Body of pancreas (tissue), 4 donors: ENCODE measurements at regions not wholly inside any gene's neighbourhood (a gene's known extent, or its start where the extent isn't known, plus 50 kb on each side); places are given as distances from the start of the nearest gene placed in this dataset.

Source experiments
- ATAC-seq: fragments of 150-250 bp; one replicate; pipeline ENCODE4 v1.9.1; 2016
- DNase-seq, 4 donors: peaks; one replicate each; pipeline ENCODE4 v3.0.0-alpha.2; 2019
- H3K27ac ChIP-seq, 4 donors: fragments of 200-600 bp; sonication (generic); 1 replicate in 3 of 4; 2 replicates in 1 of 4; pipeline versions ENCODE4 v1.5.1 to v1.6.1; 2016 to 2019; ENCODE audit warnings: mild to moderate bottlenecking in 1 of 4, mixed read lengths in 1 of 4, moderate library complexity in 1 of 4
- H3K27me3 ChIP-seq, 2 donors: fragments of 200-600 bp; sonication (generic); one replicate each; pipeline ENCODE4 v1.6.0; 2016; ENCODE audit warnings: mild to moderate bottlenecking in 1 of 2
- H3K36me3 ChIP-seq, 2 donors: fragments of 200-600 bp; sonication (generic); replicated peaks in 1 of 2; 2 replicates each; pipeline ENCODE4 v1.5.1; 2016; ENCODE audit warnings: low read depth in 2 of 2; ENCODE audit not compliant: insufficient read depth in 1 of 2
- H3K4me1 ChIP-seq: fragments of 200-600 bp; sonication (generic); one replicate; pipeline ENCODE4 v1.6.0; 2016
- H3K4me3 ChIP-seq, 2 donors: fragments of 200-600 bp; sonication (generic); 1 replicate in 1 of 2; 2 replicates in 1 of 2; pipeline ENCODE4 v1.5.1; 2016 to 2019
- H3K9me3 ChIP-seq, 3 donors: fragments of 200-600 bp; sonication (generic); 1 replicate in 2 of 3; 2 replicates in 1 of 3; pipeline ENCODE4 v1.5.1; 2016
- CTCF ChIP-seq, 7 experiments: fragments of 450-650 bp in 4 of 7; fragments of 200-600 bp in 3 of 7; sonication (generic) in 3 of 7; IDR thresholded peaks; one replicate each; pipeline ENCODE4 v1.5.1; 2016 to 2019; ENCODE audit warnings: antibody characterized with exemption in 7 of 7
- POLR2A ChIP-seq, 3 donors: fragments of 450-650 bp; IDR thresholded peaks; one replicate each; pipeline ENCODE4 v1.6.1; 2016; ENCODE audit warnings: antibody characterized with exemption in 3 of 3, mild to moderate bottlenecking in 2 of 3
- WGBS, 2 donors: methylation state at CpG; one replicate each; pipeline ENCODE4 v1.1.5; 2017; 5-methylcytosine and 5-hydroxymethylcytosine counted together
- intact Hi-C: fragments of 100-400 bp; cut with DNase I; formaldehyde crosslinking; loops from one replicate; pipeline ENCODE4 v1.15.1; 2023

GRCh38 chr6:213284-213683 lies 79.0 kb upstream of the DUSP22 start:
- no peak for TF ChIP-seq CTCF (IDR thresholded peaks at IDR 0.05)
- TF ChIP-seq POLR2A (IDR thresholded peaks at IDR 0.05): no peak
- no peak overlapping the region for H3K27ac ChIP-seq
- no peak for ATAC-seq

GRCh38 chr6:214428-214827 lies 77.9 kb upstream of the DUSP22 start:
- Histone ChIP-seq H3K4me3 (no peak overlapping the region), H3K27ac (no peak overlapping the region), H3K4me1 (no peaks in the 10 kb centered on the region), H3K36me3 (no peaks in the 10 kb centered on the region), H3K27me3 (no peaks in the 10 kb centered on the region), H3K9me3 (peaks cover 0 to 8% (median 0%) of the 10 kb centered on the region in 3 donors)
- DNase-seq (no peak), ATAC-seq (no peak)
- intact Hi-C loops: no loop called here
- no peak for TF ChIP-seq CTCF (IDR thresholded peaks at IDR 0.05)
- TF ChIP-seq POLR2A (IDR thresholded peaks at IDR 0.05): no peak
- 92 to 94% methylated on average over 5 of the region's 5 CpGs for WGBS, 2 donors

More at GRCh38 chr6:213284-213683, 79.0 kb upstream of the DUSP22 start:
- H3K9me3 ChIP-seq: peaks cover 0 to 8% (median 0%) of the 10 kb centered on the region in 3 donors
- intact Hi-C loops: no loop called here
- no peaks in the 10 kb centered on the region for H3K27me3 ChIP-seq
- H3K36me3 ChIP-seq: no peaks in the 10 kb centered on the region
- DNase-seq: no peak
- 48 to 81% methylated on average over 4 of the region's 4 CpGs for WGBS, 2 donors
- H3K4me1 ChIP-seq: no peaks in the 10 kb centered on the region
- no peak overlapping the region for H3K4me3 ChIP-seq

GRCh38 chr6:215335-216034 lies 76.8 kb upstream of the DUSP22 start:
- ATAC-seq (no peak), DNase-seq (no peak)
- no peak overlapping the region for H3K27ac ChIP-seq
- no peaks in the 10 kb centered on the region for H3K4me1 ChIP-seq
- intact Hi-C loops: no loop called here
- TF ChIP-seq CTCF (IDR thresholded peaks at IDR 0.05) (no peak), POLR2A (IDR thresholded peaks at IDR 0.05) (no peak)
- H3K36me3 ChIP-seq: no peaks in the 10 kb centered on the region
- WGBS, 2 donors: 70 to 72% methylated on average over 10 to 11 of the region's 11 CpGs
- H3K9me3 ChIP-seq: peaks cover 0 to 8% (median 0%) of the 10 kb centered on the region in 3 donors
- no peak overlapping the region for H3K4me3 ChIP-seq
- H3K27me3 ChIP-seq: no peaks in the 10 kb centered on the region

- ATAC-seq: no peak
- Histone ChIP-seq H3K27ac (no peak overlapping the region), H3K4me3 (no peak overlapping the region), H3K27me3 (no peaks in the 10 kb centered on the region), H3K4me1 (no peaks in the 10 kb centered on the region), H3K36me3 (no peaks in the 10 kb centered on the region), H3K9me3 (peaks cover 0 to 8% (median 0%) of the 10 kb centered on the region in 3 donors)
- peak in 3 of 4 donors; percentile 20 to 48 (median 35) for DNase-seq
- TF ChIP-seq CTCF (IDR thresholded peaks at IDR 0.05): peak in 6 of 7 experiments; percentile 13 to 45 (median 36)
- TF ChIP-seq POLR2A (IDR thresholded peaks at IDR 0.05): no peak
- 73 to 76% methylated on average over 12 of the region's 12 CpGs for WGBS, 2 donors
- intact Hi-C loops: no loop called here
Measured at GRCh38 chr6:217048-217659, 75.1 kb upstream of the DUSP22 start.
